Stimulated activated naive CD8-positive, alpha-beta T cell treated with anti-CD3 and anti-CD28 coated beads, Interleukin-15, amount 100 ng/mL, for 72 hours (primary cell): ENCODE measurements at regions not wholly inside any gene's neighbourhood (a gene's known extent, or its start where the extent isn't known, plus 50 kb on each side); places are given as distances from the start of the nearest gene placed in this dataset.
A peak's percentile ranks its signal among the peaks of the same experiment; 100 is the strongest.
"Not testable (repeated sequence)": the region's sequence is repeated elsewhere in the genome, so short reads cannot be mapped to it uniquely, and the experiment has no call there.

Experiments used
- ATAC-seq: fragments of 150-1000 bp; cut with Tn5 transposase; 2 replicates; pipeline ENCODE4 v1.10.0; 2021; ENCODE audit warnings: mild to moderate bottlenecking, moderate library complexity
- DNase-seq, 2 donors: peaks; one replicate each; pipeline ENCODE4 v3.0.0; 2021 to 2022
- H3K27ac Mint-ChIP-seq, 2 donors: one replicate each; pipeline ENCODE4 v1.8.0; 2022; ENCODE audit warnings: mild to moderate bottlenecking in 2 of 2, mixed read lengths in 2 of 2, moderate library complexity in 2 of 2
- H3K27me3 Mint-ChIP-seq: one replicate; pipeline ENCODE4 v1.8.0; 2022; ENCODE audit warnings: mixed read lengths
- H3K4me1 Mint-ChIP-seq: one replicate; pipeline ENCODE4 v1.8.0; 2022; ENCODE audit warnings: mild to moderate bottlenecking, mixed read lengths
- H3K4me3 Mint-ChIP-seq, 2 donors: one replicate each; pipeline ENCODE4 v1.8.0; 2022; ENCODE audit warnings: mild to moderate bottlenecking in 2 of 2, mixed read lengths in 2 of 2, moderate library complexity in 1 of 2
- H3K9me3 Mint-ChIP-seq, 2 donors: one replicate each; pipeline ENCODE4 v1.8.0; 2022; ENCODE audit warnings: mixed read lengths in 2 of 2

- DNase-seq, H3K4me1 Mint-ChIP-seq, ATAC-seq, H3K4me3 Mint-ChIP-seq, H3K27me3 Mint-ChIP-seq, H3K27ac Mint-ChIP-seq: not testable (repeated sequence)
- H3K9me3 Mint-ChIP-seq = peaks cover 20 to 53% of the 10 kb centered on the region in 2 donors
Observed at GRCh38 chr21:8757399-8758093, 1763.8 kb upstream of the TPTE start.

DNA sequence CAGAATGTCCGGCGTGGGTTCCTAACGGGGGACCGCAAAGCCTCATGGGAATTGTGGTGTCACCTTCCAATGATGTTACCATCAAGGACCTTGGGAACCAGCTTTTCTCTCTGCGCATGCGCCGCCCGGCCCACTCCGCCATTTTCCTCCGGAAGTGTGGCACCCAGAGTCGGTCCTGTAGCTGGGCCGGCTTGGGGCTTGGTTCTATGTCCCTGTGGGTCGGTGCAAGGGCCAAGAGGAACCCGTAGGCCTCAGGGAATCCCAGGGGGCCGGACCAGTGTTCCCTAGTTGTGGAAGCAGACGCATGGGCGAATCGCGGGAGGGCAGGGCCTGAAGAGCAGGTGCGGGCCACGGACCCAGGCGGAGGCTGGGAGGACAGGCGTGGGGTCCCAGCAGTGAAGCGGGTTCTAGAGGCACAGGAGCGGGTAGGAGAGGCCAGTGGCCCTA lies 1762.4 kb upstream of the TPTE start:
- not testable (repeated sequence) for DNase-seq, H3K27me3 Mint-ChIP-seq, ATAC-seq, H3K4me3 Mint-ChIP-seq, H3K4me1 Mint-ChIP-seq
- peaks cover 25 to 61% of the 10 kb centered on the region in 2 donors for H3K9me3 Mint-ChIP-seq
- peak overlapping the region in 1 of 2 donors; percentile 48 for H3K27ac Mint-ChIP-seq

GRCh38 chr21:8762241-8762640 lies 1759.1 kb upstream of the TPTE start:
- not testable (repeated sequence) for DNase-seq, H3K27ac Mint-ChIP-seq, H3K4me3 Mint-ChIP-seq, H3K27me3 Mint-ChIP-seq, H3K4me1 Mint-ChIP-seq, ATAC-seq
- peaks cover 33 to 66% of the 10 kb centered on the region in 2 donors for H3K9me3 Mint-ChIP-seq

DNA sequence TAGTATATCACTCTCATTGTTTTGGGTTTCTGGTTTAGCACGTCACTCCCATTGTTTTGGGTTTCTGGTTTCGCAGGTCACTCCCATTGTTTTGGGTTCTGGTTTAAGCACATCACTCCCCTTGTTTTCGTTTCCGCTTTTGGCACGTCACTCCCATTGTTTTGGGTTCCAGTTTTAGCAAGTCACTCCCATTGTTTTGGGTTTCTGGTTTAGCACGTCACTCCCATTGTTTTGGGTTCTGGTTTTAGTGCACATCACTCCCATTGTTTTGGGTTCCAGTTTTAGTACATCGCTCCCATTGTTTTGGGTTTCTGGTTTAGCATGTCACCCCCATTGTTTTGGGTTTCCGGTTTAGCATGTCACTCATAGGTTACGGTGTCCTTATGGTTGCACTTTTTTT lies 1757.0 kb upstream of the TPTE start:
- not testable (repeated sequence) for ATAC-seq, H3K27ac Mint-ChIP-seq, H3K4me3 Mint-ChIP-seq, DNase-seq, H3K4me1 Mint-ChIP-seq, H3K27me3 Mint-ChIP-seq
- H3K9me3 Mint-ChIP-seq = peaks cover 25 to 47% of the 10 kb centered on the region in 2 donors

GRCh38 chr21:8766142-8766541 lies 1755.2 kb upstream of the TPTE start:
- not testable (repeated sequence) for DNase-seq, H3K27ac Mint-ChIP-seq, H3K4me3 Mint-ChIP-seq, ATAC-seq, H3K4me1 Mint-ChIP-seq, H3K27me3 Mint-ChIP-seq
- peaks cover 20 to 42% of the 10 kb centered on the region in 2 donors for H3K9me3 Mint-ChIP-seq

GRCh38 chr21:8772910-8773514 lies 1748.4 kb upstream of the TPTE start:
- H3K27ac Mint-ChIP-seq, ATAC-seq, H3K27me3 Mint-ChIP-seq, H3K4me3 Mint-ChIP-seq, H3K4me1 Mint-ChIP-seq, DNase-seq: not testable (repeated sequence)
- peaks cover 6 to 18% of the 10 kb centered on the region in 2 donors for H3K9me3 Mint-ChIP-seq

- not testable (repeated sequence) for H3K4me1 Mint-ChIP-seq, ATAC-seq, H3K27me3 Mint-ChIP-seq, DNase-seq, H3K27ac Mint-ChIP-seq, H3K4me3 Mint-ChIP-seq
- H3K9me3 Mint-ChIP-seq = peaks cover 6 to 25% of the 10 kb centered on the region in 2 donors
Observed at GRCh38 chr21:8775591-8776215, 1745.7 kb upstream of the TPTE start.

- H3K9me3 Mint-ChIP-seq = peaks cover 0 to 17% of the 10 kb centered on the region in 2 donors
- not testable (repeated sequence) for H3K4me1 Mint-ChIP-seq, H3K27ac Mint-ChIP-seq, DNase-seq, H3K4me3 Mint-ChIP-seq, ATAC-seq, H3K27me3 Mint-ChIP-seq
Observed at GRCh38 chr21:8777260-8777659, 1744.1 kb upstream of the TPTE start.

GRCh38 chr21:8778323-8779085 lies 1742.9 kb upstream of the TPTE start:
- H3K27me3 Mint-ChIP-seq, DNase-seq, ATAC-seq, H3K4me3 Mint-ChIP-seq, H3K4me1 Mint-ChIP-seq, H3K27ac Mint-ChIP-seq: not testable (repeated sequence)
- peaks cover 0 to 15% of the 10 kb centered on the region in 2 donors for H3K9me3 Mint-ChIP-seq

- ATAC-seq, H3K27ac Mint-ChIP-seq, H3K4me3 Mint-ChIP-seq, H3K9me3 Mint-ChIP-seq, H3K4me1 Mint-ChIP-seq, H3K27me3 Mint-ChIP-seq, DNase-seq: not testable (repeated sequence)
Observed at GRCh38 chr21:8812840-8813239, 1708.5 kb upstream of the TPTE start.

DNA sequence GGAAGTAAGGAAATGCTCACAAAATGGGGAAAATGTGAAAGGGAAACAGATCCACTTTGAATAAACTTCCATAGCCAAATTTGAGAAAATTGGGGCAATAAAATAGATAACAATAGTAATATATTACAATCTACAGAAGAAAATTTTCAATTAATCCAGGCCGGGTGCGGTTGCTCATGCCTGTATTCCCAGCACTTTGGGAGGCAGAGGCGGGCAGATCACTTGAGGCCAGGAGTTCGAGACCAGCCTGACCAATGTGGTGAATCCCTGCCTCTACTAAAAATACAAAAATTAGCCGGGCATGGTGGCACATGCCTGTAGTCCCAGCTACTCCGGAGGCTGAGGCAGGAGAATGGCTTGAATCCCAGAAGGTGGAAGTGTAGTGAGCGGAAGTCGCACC lies 1687.1 kb upstream of the TPTE start:
- H3K4me1 Mint-ChIP-seq, ATAC-seq, H3K27me3 Mint-ChIP-seq, H3K4me3 Mint-ChIP-seq, H3K9me3 Mint-ChIP-seq, H3K27ac Mint-ChIP-seq, DNase-seq: not testable (repeated sequence)
